ENCODE measurements at regions not wholly inside any gene's neighbourhood (a gene's known extent, or its start where the extent isn't known, plus 50 kb on each side); places are given as distances from the start of the nearest gene placed in this dataset.

DNA sequence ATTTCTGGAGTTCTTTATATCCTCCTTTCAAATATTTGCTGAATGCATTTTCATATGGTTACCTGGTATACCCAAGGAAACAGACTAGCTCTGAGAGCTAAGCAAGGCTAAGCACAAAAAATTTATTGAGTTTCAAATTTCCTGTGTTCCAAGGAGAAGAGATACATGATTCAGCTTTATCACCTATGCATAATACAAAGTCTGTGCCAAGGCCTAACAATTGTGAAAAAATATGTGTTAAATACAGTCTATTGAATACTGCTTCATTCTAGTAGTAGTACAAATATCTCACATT lies 103.7 kb upstream of the LGR5 start:
- DNase-seq (ENCODE audit: low read depth in 2 of 2), result no peak
- Histone ChIP-seq H3K36me3 (ENCODE audit: control insufficient read depth, insufficient read depth, low read length) (no peaks in the 10 kb centered on the region), H3K4me1 (ENCODE audit: control insufficient read depth, extremely low read depth, insufficient read depth, low read length) (no peaks in the 10 kb centered on the region), H3K4me3 (replicated peaks in 1 of 4; ENCODE audit: control extremely low read depth in 1 of 4, insufficient read depth in 1 of 4, low read depth in 3 of 4, low read length in 4 of 4) (no peak overlapping the region), H3K9ac (ENCODE audit: insufficient read depth, low read length) (no peak overlapping the region), H2AFZ (ENCODE audit: low read length) (no peak overlapping the region), H3K4me2 (ENCODE audit: extremely low read depth, insufficient read depth, low read length) (no peak overlapping the region), H3K27ac (ENCODE audit: insufficient read depth, low read length) (no peak overlapping the region), H3K27me3 (ENCODE audit: control insufficient read depth, insufficient read depth, low read length) (no peaks in the 10 kb centered on the region), H4K20me1 (ENCODE audit: control insufficient read depth, extremely low read depth, insufficient read depth, low read length) (no peaks in the 10 kb centered on the region), H3K9me3 (ENCODE audit: control insufficient read depth, insufficient read depth, low read depth, low read length) (no peaks in the 10 kb centered on the region), H3K79me2 (ENCODE audit: control insufficient read depth, insufficient read depth, low read length) (no peaks in the 10 kb centered on the region)
- TF ChIP-seq, protein P1, sequence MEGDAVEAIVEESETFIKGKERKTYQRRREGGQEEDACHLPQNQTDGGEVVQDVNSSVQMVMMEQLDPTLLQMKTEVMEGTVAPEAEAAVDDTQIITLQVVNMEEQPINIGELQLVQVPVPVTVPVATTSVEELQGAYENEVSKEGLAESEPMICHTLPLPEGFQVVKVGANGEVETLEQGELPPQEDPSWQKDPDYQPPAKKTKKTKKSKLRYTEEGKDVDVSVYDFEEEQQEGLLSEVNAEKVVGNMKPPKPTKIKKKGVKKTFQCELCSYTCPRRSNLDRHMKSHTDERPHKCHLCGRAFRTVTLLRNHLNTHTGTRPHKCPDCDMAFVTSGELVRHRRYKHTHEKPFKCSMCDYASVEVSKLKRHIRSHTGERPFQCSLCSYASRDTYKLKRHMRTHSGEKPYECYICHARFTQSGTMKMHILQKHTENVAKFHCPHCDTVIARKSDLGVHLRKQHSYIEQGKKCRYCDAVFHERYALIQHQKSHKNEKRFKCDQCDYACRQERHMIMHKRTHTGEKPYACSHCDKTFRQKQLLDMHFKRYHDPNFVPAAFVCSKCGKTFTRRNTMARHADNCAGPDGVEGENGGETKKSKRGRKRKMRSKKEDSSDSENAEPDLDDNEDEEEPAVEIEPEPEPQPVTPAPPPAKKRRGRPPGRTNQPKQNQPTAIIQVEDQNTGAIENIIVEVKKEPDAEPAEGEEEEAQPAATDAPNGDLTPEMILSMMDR (conservative IDR thresholded peaks at IDR 0.05 in 1 of 2, IDR thresholded peaks at IDR 0.05 in 1 of 2; ENCODE audit: low read depth in 1 of 2, low read length in 2 of 2), result no peak
- no peak for TF ChIP-seq EZH2 (IDR thresholded peaks at IDR 0.05; ENCODE audit: low read length, missing control alignments)

DNA sequence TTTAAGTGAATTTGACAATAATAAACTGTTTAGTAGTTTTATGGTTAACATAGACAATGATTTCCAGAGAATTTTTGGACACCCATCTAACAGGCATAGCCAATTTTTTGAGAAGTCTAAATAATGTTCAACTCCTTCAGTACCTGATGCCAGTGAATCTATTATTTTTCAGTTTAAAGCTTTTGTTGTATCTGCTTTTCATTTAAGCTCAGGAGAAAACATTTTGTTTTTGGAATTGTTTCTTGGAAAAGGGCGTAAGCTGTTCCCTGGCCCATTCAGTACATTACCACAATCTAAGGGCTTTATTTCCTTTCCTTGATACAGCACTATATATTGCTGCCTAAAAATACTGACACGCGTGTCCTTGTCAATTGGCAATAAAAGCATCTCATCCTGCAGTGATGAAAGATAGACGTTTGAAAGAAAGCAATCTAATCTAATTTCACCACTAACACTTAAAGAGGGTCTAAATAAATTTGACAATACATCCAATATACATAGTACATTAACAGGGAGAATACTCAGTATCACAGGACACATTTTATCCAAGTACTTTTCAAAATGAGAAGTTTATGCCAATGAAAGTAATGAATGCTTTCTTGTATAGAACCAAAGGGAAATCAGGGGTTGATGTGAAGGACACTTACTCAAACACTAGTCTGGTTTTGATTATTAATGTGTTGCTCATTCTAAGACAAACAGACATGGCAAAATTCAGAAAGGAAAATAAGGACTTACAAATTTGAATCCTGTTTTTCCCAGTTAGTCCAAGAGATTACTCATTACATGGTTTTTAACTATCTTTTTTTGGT lies 104.2 kb upstream of the LGR5 start:
- no peak for DNase-seq (ENCODE audit: low read depth in 2 of 2)

DNA sequence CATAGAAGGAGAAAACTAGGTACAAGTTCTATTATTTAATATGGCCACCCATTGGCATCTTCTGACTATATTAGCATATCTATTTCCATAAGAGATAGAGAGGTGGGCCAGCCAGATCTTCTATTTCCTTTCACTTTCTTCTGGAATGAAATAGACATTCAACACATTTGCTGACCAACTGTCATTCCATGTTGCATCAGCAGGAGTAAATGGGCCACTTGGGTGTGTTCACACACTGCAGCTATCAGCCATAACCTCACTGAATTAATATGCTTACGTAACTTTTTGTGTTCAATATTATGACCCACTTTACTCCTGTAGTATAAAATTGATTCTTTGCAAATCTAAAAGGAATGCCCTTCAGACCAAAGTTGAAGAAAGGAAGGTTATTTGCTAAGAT lies 106.2 kb upstream of the LGR5 start:
- Histone ChIP-seq H3K27ac (ENCODE audit: insufficient read depth, low read length) (no peak overlapping the region), H3K9ac (ENCODE audit: insufficient read depth, low read length) (no peak overlapping the region), H3K79me2 (ENCODE audit: control insufficient read depth, insufficient read depth, low read length) (no peaks in the 10 kb centered on the region), H3K36me3 (ENCODE audit: control insufficient read depth, insufficient read depth, low read length) (no peaks in the 10 kb centered on the region), H3K4me1 (ENCODE audit: control insufficient read depth, extremely low read depth, insufficient read depth, low read length) (no peaks in the 10 kb centered on the region), H3K27me3 (ENCODE audit: control insufficient read depth, insufficient read depth, low read length) (no peaks in the 10 kb centered on the region), H4K20me1 (ENCODE audit: control insufficient read depth, extremely low read depth, insufficient read depth, low read length) (no peaks in the 10 kb centered on the region), H3K4me3 (replicated peaks in 1 of 4; ENCODE audit: control extremely low read depth in 1 of 4, insufficient read depth in 1 of 4, low read depth in 3 of 4, low read length in 4 of 4) (no peak overlapping the region), H2AFZ (ENCODE audit: low read length) (no peak overlapping the region), H3K4me2 (ENCODE audit: extremely low read depth, insufficient read depth, low read length) (no peak overlapping the region), H3K9me3 (ENCODE audit: control insufficient read depth, insufficient read depth, low read depth, low read length) (no peaks in the 10 kb centered on the region)
- TF ChIP-seq EZH2 (IDR thresholded peaks at IDR 0.05; ENCODE audit: low read length, missing control alignments), result no peak
- TF ChIP-seq, protein P1 (conservative IDR thresholded peaks at IDR 0.05 in 1 of 2, IDR thresholded peaks at IDR 0.05 in 1 of 2; ENCODE audit: low read depth in 1 of 2, low read length in 2 of 2), result no peak
- no peak for DNase-seq (ENCODE audit: low read depth in 2 of 2)

More for the DNA sequence above, 104.2 kb upstream of the LGR5 start:
- Histone ChIP-seq H3K27me3 (ENCODE audit: control insufficient read depth, insufficient read depth, low read length) (no peaks in the 10 kb centered on the region), H2AFZ (ENCODE audit: low read length) (no peak overlapping the region), H4K20me1 (ENCODE audit: control insufficient read depth, extremely low read depth, insufficient read depth, low read length) (no peaks in the 10 kb centered on the region), H3K79me2 (ENCODE audit: control insufficient read depth, insufficient read depth, low read length) (no peaks in the 10 kb centered on the region), H3K36me3 (ENCODE audit: control insufficient read depth, insufficient read depth, low read length) (no peaks in the 10 kb centered on the region), H3K4me1 (ENCODE audit: control insufficient read depth, extremely low read depth, insufficient read depth, low read length) (no peaks in the 10 kb centered on the region), H3K9ac (ENCODE audit: insufficient read depth, low read length) (no peak overlapping the region), H3K4me2 (ENCODE audit: extremely low read depth, insufficient read depth, low read length) (no peak overlapping the region), H3K9me3 (ENCODE audit: control insufficient read depth, insufficient read depth, low read depth, low read length) (no peaks in the 10 kb centered on the region), H3K27ac (ENCODE audit: insufficient read depth, low read length) (no peak overlapping the region), H3K4me3 (replicated peaks in 1 of 4; ENCODE audit: control extremely low read depth in 1 of 4, insufficient read depth in 1 of 4, low read depth in 3 of 4, low read length in 4 of 4) (no peak overlapping the region)
- no peak for TF ChIP-seq EZH2 (IDR thresholded peaks at IDR 0.05; ENCODE audit: low read length, missing control alignments)
- TF ChIP-seq, protein P1 (conservative IDR thresholded peaks at IDR 0.05 in 1 of 2, IDR thresholded peaks at IDR 0.05 in 1 of 2; ENCODE audit: low read depth in 1 of 2, low read length in 2 of 2), result no peak

Data from fibroblast of lung (primary cell).